PC-9 (cell line): ENCODE measurements at regions not wholly inside any gene's neighbourhood (a gene's known extent, or its start where the extent isn't known, plus 50 kb on each side); places are given as distances from the start of the nearest gene placed in this dataset.
"Not testable (repeated sequence)": the region's sequence is repeated elsewhere in the genome, so short reads cannot be mapped to it uniquely, and the experiment has no call there.

Experiments used
- BruUV-seq: library from RNA; stranded (reverse); fragments of 400-500 nt; replicated peaks from 2 replicates; lab custom pipeline; 2021; lab: Mats Ljungman, UMichigan
- CTCF ChIA-PET: fragments of 300-600 bp; sonication (Branson Sonifier 250); formaldehyde crosslinking; loops from one replicate; lab custom pipeline; 2022; ENCODE audit warnings: antibody characterized with exemption; lab: Charles Lee
- POLR2A ChIA-PET: fragments of 300-600 bp; sonication (Branson Sonifier 250); formaldehyde crosslinking; loops from one replicate; lab custom pipeline; 2022; ENCODE audit warnings: antibody characterized with exemption; ENCODE audit not compliant: unreplicated experiment; lab: Charles Lee
- DNase-seq, 2 experiments: peaks; one replicate each; pipeline versions ENCODE4 v3.0.0 to v3.0.0-alpha.2; 2015 to 2022; ENCODE audit warnings: mixed read lengths in 1 of 2
- H2AFZ ChIP-seq: fragments of 200-600 bp; sonication (generic); 2 replicates; pipeline ENCODE4 v1.8.1; 2017; ENCODE audit warnings: antibody characterized with exemption
- H3F3A ChIP-seq: fragments of 200-600 bp; sonication (generic); 2 replicates; pipeline ENCODE4 v1.8.1; 2017; ENCODE audit warnings: antibody characterized with exemption, mild to moderate bottlenecking, low read depth; ENCODE audit not compliant: insufficient read depth
- H3K27ac ChIP-seq: fragments of 200-600 bp; sonication (generic); 2 replicates; pipeline ENCODE4 v1.6.1; 2016; ENCODE audit warnings: mixed run types
- H3K27me3 ChIP-seq: fragments of 200-600 bp; sonication (generic); 2 replicates; pipeline ENCODE4 v1.6.1; 2016; ENCODE audit warnings: low read depth, mixed run types; ENCODE audit not compliant: insufficient read depth
- H3K36me3 ChIP-seq: fragments of 200-600 bp; sonication (generic); 2 replicates; pipeline ENCODE4 v1.6.1; 2016; ENCODE audit warnings: low read depth, mixed run types
- H3K4me1 ChIP-seq: fragments of 200-600 bp; sonication (generic); replicated peaks from 2 replicates; pipeline ENCODE4 v1.6.1; 2016; ENCODE audit warnings: mixed run types; ENCODE audit not compliant: insufficient read depth
- H3K4me2 ChIP-seq: fragments of 200-600 bp; sonication (generic); 2 replicates; pipeline ENCODE4 v1.6.1; 2017; ENCODE audit warnings: mixed run types
- H3K4me3 ChIP-seq: fragments of 200-600 bp; sonication (generic); 2 replicates; pipeline ENCODE4 v1.6.1; 2016; ENCODE audit warnings: mixed run types
- H3K79me2 ChIP-seq: fragments of 200-600 bp; sonication (generic); 2 replicates; pipeline ENCODE4 v1.6.1; 2017; ENCODE audit warnings: low read depth, mixed run types
- H3K9me2 ChIP-seq: fragments of 200-600 bp; sonication (generic); 2 replicates; pipeline ENCODE4 v1.8.1; 2017; ENCODE audit warnings: mild to moderate bottlenecking; ENCODE audit not compliant: insufficient read depth
- H3K9me3 ChIP-seq: fragments of 200-600 bp; sonication (generic); 2 replicates; pipeline ENCODE4 v1.8.1; 2016; ENCODE audit warnings: low read depth; ENCODE audit not compliant: insufficient read depth
- H4K20me1 ChIP-seq: fragments of 200-600 bp; sonication (generic); 2 replicates; pipeline ENCODE4 v1.8.1; 2017; ENCODE audit not compliant: insufficient read depth
- CTCF ChIP-seq: fragments of 200-600 bp; sonication (generic); conservative IDR thresholded peaks from 2 replicates; pipeline ENCODE4 v1.6.1; 2017; ENCODE audit warnings: mixed run types, antibody characterized with exemption, mild to moderate bottlenecking, moderate library complexity
- EZH2 ChIP-seq: fragments of 200-600 bp; sonication (generic); IDR thresholded peaks from 2 replicates; pipeline ENCODE4 v1.8.0; 2017; ENCODE audit warnings: antibody characterized with exemption, low read depth
- intact Hi-C: fragments of 100-400 bp; cut with micrococcal nuclease; formaldehyde crosslinking; loops from one replicate; pipeline ENCODE4 v1.10.0; 2022; ENCODE audit not compliant: unreplicated experiment

GRCh38 chr12:131327521-131328488 lies 374.1 kb downstream of the ADGRD1 start:
- TF ChIP-seq EZH2, result no peak
- no peak overlapping the region for H3K27ac ChIP-seq
- no peaks in the 10 kb centered on the region for H4K20me1 ChIP-seq
- H3K36me3 ChIP-seq, result no peaks in the 10 kb centered on the region
- no peaks in the 10 kb centered on the region for H3K9me3 ChIP-seq
- H3K9me2 ChIP-seq, result no peaks in the 10 kb centered on the region
- H3K27me3 ChIP-seq, result peaks cover 6% of the 10 kb centered on the region; the same call in 1 of the 2 replicates
- BruUV-seq, result no TSS peak
- H3K4me1 ChIP-seq, result no peaks in the 10 kb centered on the region
- H2AFZ ChIP-seq, result no peak overlapping the region
- H3K79me2 ChIP-seq, result no peaks in the 10 kb centered on the region
- H3K4me3 ChIP-seq, result no peak overlapping the region
- H3F3A ChIP-seq, result no peaks in the 10 kb centered on the region
- DNase-seq, result no peak
- ChIA-PET POLR2A (no interaction called here), CTCF (no interaction called here)
- intact Hi-C loops, result no loop called here
- no peak overlapping the region for H3K4me2 ChIP-seq

- BruUV-seq, H3K36me3 ChIP-seq, DNase-seq, POLR2A ChIA-PET, H3K79me2 ChIP-seq, H3K27ac ChIP-seq, intact Hi-C loops, H3K4me1 ChIP-seq, H3K4me3 ChIP-seq, H2AFZ ChIP-seq, CTCF ChIA-PET, H3K9me3 ChIP-seq, H4K20me1 ChIP-seq, H3K9me2 ChIP-seq, H3F3A ChIP-seq, H3K4me2 ChIP-seq: not testable (repeated sequence)
- H3K27me3 ChIP-seq, result peaks cover 14% of the 10 kb centered on the region; the same call in 1 of the 2 replicates
Measured at GRCh38 chr12:131328861-131329845, 375.4 kb downstream of the ADGRD1 start.

- Histone ChIP-seq H2AFZ (no peak overlapping the region), H3K9me2 (no peaks in the 10 kb centered on the region), H4K20me1 (no peaks in the 10 kb centered on the region), H3K4me3 (no peak overlapping the region), H3K9me3 (no peaks in the 10 kb centered on the region), H3F3A (no peaks in the 10 kb centered on the region), H3K4me1 (no peaks in the 10 kb centered on the region), H3K27me3 (peaks cover 14% of the 10 kb centered on the region; the same call in 1 of the 2 replicates), H3K4me2 (no peak overlapping the region), H3K79me2 (no peaks in the 10 kb centered on the region), H3K27ac (no peak overlapping the region), H3K36me3 (no peaks in the 10 kb centered on the region)
- POLR2A ChIA-PET, result no interaction called here
- intact Hi-C loops, result no loop called here
- CTCF ChIA-PET, result no interaction called here
- BruUV-seq, result no TSS peak
- TF ChIP-seq EZH2, result no peak
- no peak for TF ChIP-seq CTCF
- DNase-seq, result no peak
Measured at GRCh38 chr12:131330106-131330815, 376.6 kb downstream of the ADGRD1 start.
